T-helper 1 cell treated with Interleukin-12 subunit alpha and Interleukin-12 subunit beta and Interleukin-4 antibody, amounts not matched to agents 30 ng/mL and 1 ng/mL, for 36 hours (primary cell): ENCODE measurements at regions not wholly inside any gene's neighbourhood (a gene's known extent, or its start where the extent isn't known, plus 50 kb on each side); places are given as distances from the start of the nearest gene placed in this dataset.

Experiments used
- intact Hi-C: fragments of 100-400 bp; cut with micrococcal nuclease; formaldehyde crosslinking; loops from one replicate; pipeline ENCODE4 v1.15.1; 2024

DNA sequence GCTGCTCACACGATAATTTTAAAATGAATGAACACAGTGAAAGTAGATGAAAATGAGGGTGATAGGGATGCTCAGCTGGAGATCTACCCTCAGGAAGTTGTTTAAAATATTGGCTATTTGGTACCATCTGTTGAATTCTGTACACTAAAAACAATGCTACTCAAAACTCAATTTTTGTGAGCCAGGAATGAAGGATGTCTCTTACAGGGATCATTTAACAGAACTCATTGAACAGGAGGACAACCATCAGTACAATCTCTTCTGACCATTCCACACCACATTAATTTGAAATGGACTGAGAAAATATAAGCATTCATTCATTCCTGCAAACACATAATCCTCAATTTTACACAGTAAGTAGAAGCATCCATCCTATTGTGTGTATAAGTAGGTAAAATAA, 1355.1 kb upstream of the CRIM1 start:
- intact Hi-C loops, result no loop called here

DNA sequence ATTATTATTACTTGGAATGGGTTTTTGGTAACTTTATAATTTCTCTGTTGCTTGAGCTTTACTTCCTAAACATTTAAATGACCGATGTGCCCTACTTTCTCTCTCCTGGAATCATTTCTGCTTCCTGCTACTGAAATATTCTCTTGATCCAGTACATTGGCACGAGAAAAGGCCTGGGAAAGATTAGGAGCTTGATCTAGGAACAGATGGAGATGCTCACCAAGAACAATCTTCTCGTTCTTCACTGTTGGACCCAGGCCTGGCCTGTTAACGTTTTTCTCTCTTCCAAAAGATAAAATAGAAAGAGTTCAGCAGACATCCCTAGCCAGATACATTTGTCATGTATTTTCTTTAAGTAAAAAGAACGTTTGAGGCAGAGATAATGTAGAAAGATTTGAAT, 1356.8 kb upstream of the CRIM1 start:
- intact Hi-C loops, result no loop called here

DNA sequence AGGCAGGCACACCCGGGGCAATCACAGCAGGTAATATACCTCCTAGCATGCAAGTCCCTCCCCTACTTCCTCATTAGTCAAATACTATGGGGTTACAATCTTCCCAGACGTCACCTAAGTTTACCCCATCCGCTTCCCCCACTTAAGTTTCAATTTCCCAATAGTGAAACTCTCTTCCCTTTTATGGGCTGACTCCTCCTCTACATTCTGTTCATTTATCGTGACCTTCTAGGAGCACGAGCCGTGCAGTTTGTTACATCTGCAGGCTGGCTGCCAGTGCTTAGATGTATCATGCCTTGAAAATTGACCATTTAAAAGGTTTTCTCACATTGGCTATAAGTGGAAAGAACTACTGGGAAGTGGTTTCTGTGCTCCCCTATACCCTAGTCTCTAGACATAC, 1357.8 kb upstream of the CRIM1 start:
- intact Hi-C loops, result no loop called here

DNA sequence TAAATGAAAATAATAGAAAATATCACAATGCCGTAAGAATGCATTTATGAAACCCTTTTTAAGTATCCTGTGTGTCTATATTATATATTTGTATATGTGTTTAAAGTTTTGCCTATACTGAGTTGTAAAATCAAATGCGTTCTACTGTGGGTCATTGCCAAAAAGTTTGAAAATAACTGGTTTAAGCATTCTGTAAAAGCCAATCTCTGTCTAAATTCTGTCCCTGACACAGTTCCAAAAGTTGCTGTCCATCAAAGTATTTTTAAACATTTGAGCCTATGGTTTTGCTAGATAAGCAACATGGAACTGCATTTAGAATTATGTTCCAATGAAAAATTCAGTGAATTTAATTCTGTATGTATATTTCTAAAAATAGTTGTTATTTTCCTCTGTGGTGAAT, 1360.4 kb upstream of the CRIM1 start:
- intact Hi-C loops, result no loop called here

DNA sequence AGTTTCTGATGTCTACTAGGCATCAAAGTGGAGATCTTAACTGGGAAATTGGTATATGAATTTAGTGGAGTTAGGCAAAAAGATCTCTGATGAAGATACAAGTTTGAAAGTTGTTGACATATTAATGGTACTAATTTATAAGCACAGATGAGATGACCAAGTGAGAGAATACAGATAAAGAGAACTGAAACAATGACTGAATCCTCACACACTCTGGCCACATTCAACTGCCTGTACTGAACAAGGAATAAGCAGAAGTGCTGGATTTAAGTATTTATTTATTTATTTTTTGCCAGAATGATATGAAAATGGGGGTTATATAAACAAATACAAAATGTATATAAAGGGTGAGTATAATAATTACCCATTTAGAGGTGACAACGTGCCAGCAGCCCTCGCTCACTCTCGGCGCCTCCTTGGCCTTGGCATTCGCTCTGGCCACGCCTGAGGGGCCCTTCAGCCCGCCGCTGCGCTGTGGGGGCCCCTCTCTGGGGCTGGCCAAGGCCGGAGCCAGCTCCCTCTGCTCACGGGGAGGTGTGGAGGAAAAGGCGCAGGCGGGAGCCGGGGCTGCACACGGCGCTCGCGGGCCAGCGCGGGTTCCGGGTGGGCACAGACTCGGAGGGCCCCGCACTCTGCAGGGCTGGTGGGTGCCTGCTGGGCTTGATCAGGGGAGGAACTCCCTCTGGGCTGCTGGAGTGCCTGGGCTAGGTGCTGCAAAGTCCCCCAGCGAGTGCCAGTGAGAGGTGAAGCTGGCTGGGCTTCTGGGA, 1363.9 kb upstream of the CRIM1 start:
- intact Hi-C loops, result no loop called here

DNA sequence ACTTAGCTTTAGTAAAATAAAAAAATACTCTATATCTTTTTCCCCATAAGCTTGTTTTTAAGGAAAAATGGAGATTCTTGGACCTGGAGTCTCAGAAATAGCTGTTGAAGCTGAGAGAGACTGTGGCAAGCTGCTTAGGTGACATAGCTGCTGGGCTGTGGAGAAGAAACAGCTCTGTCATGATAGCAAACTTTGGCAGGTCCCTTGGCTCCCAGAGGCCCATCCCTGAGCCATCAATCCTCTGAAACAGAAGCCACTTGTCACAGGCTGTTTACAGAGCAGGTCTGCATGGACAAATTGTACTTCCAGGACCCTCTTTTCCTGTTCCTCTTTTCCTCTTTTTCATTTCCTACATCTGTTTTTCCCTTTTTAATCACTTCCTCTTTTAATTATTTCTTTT, 1370.1 kb upstream of the CRIM1 start:
- intact Hi-C loops, result no loop called here

DNA sequence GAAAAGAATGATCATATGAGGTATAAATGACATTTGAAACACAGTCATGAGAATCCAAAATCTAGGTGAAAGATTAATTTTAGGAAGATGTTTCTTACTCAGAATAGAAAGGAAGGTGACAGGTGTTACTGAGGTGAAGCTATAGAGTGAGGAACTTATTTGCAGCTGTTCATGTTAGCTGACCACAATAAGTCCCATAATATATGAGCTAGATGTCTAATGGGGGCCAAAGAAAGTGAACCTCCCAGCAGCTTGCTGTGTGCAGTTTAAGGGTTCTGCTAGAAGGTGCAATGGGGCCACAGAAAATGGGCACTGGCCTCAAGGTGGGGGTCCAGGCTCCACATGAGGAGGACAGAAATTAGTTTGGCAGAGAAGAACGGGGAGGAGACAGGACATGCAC, 1374.9 kb upstream of the CRIM1 start:
- intact Hi-C loops, result no loop called here

DNA sequence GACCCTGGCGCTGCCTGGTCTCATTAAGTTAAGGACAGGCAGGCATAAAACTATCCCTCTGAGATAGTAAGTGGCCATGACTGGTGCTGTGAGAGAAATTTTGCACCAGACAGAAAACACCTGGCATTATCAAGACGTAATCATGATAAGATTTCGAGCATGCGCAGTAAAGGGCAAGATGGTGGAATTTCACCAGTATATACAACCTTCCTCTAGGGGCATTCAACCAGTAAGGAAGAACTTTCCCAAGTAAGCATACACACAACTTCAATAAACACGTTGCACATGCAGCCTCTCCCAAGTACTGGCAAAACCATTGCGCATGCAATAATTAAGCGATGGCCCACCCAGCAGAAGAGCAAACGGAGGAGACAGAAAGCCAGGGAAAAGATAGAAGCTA, 1376.4 kb upstream of the CRIM1 start:
- intact Hi-C loops, result no loop called here

DNA sequence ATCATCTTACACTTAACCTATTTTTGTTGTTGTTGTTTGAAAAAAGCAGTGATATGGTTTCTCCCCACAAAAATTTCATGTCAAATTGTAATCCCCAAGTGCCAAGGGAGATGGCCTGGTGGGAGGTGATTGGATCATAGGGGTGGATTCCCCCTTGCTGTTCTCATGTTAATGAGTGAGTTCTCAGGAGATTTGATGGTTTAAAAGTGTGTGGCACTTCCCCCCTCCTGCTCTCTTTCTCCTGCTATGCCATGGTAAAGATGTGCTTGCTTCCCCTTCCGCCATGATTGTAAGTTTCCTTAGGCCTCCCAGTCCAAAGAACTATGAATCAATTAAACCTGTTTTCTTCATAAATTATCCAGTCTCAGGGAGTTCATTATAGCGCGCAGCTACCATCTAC, 1362.7 kb upstream of the FAM98A start:
- intact Hi-C loops, result no loop called here

DNA sequence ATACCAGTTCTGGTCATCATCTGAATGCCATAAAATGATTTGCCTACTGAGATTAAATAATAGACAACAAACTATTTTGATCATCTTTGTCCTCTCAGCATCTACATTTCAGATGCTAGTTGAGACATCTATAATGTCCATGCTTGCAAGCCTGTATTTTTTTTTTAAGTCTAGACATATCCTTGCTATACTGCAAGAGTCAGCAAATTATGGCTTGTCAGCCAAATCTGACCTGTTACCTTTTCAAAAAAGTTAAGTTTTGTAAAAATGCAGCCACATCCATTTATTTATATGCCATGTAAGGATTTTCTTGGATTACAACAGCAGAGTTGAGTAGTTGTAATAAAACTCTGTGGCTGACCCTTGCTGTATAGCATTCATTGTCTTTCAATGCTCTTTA, 1355.7 kb upstream of the FAM98A start:
- intact Hi-C loops, result no loop called here

DNA sequence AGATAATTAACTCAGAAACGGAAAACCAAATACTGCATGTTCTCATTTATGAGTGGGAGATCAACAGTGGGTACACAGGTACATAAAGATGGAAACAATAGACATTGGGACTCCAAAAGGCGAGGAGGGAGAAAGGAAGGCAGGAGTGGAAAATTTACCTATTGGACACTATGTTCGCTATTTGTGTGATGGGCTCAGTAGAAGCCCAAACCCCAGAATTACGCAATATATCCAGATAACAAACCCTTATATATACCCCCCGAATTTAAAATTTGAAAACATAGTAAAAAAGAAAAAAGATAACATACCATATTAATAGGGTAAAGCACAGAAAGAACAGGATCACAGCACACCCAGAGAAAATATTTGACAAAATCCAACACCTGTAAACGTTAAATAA, 1351.7 kb upstream of the FAM98A start:
- intact Hi-C loops, result no loop called here

DNA sequence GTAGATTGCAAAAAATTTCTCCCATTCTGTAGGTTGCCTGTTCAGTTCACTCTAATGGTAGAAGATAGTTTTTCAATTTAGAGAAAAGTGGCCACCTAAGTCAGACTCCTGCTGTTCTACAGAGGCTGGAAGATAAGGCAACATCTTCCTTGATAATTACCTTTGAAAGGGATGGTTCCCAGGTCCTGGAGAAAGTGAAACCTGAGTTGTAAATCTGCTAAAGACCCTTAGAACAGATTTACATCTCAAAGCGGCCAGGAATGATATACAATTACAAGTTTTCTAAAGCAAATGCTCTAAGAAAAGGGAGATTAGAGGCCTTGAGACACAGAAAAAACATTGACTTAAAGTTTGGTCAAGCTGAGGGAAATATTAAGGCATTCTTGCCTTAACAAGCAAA, 1350.2 kb upstream of the FAM98A start:
- intact Hi-C loops, result no loop called here

DNA sequence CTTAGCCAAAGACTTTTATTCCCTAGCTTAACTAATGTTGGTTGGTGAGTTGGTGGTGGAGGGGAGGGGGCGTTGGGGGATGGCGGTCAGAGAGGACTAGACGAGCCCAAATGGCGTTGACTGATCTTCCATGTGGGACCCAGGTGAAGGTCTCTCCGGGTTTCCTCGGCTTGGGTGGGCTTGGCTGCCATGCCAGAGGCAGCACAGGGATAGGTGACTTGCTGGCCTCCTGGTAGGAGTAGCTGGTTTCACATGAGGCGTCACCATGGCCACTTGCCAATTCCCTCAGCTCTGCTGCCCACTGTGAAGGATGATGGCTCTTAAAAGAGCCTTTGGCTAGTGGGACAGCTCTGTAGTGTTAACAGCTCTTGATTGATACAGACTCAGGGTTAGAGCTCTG, 1337.0 kb upstream of the FAM98A start:
- intact Hi-C loops, result no loop called here

DNA sequence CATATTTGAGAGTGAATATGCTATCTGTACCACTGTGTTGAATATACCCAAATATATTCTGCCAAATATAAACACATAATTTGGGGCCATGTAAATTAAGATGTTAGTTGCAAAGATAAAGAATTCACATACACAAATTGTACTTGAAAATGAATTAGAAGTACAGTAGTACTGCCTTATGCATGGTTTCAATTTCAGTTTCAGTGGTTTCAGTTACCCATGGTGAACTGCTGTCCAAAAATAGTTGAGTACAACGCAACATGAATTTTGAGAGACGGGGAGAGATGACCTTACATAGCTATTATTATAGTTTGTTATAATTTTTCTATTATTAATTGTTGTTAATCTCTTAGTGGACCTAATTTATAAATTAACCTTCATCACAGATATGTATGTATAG, 1313.0 kb upstream of the FAM98A start:
- intact Hi-C loops, result no loop called here

DNA sequence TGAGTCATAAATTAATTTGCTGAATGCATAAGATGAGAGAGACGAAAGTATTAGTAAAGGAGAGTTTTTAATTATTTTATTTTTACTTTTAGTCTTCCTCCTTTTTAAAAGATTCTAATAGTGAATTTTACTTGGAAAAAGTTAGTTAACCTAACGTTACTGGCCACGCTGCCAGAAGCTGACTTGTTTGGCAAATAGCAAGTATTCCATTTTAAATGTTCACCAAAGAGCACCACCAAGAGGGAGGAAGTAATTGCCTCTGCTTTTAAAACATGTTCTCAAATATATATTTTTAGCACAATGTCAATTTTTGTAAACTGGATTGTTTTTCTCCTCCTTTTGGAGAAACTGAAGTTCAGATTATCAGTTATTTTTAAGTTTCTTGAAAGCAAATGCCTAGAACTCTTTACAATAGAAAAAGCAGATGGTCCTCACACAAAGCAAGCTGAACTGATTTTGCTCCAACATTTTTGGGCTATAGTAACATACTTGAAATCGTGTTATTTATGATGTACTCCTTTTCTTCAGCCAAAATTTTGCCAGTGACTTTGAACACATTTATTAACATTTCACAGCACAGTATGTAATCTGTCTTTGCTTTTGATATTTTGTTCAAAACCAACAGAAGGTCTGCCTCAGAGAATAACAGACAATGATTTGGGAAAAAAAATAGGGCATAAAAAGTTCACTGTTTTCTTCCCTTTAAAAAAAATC, 1311.0 kb upstream of the FAM98A start:
- intact Hi-C loops, result no loop called here

DNA sequence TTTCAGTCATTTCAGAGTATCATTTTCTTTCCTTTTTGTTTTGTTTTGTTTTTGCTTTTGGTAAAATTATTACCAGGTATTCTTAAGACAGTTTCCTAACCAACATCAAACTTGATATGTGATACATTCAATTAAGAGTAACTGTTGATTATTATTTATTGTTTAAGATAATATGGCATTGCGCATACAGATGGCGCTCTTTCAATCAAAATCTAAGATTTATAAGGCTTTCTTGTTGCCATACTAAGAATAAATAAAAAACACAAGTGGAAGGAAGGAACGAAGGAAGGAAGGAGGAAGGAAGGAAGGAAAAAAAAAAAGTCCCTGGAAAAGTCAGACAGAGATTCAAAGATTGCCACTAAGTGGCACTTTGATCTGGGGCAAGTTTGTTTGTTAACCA, 1308.7 kb upstream of the FAM98A start:
- intact Hi-C loops, result no loop called here

DNA sequence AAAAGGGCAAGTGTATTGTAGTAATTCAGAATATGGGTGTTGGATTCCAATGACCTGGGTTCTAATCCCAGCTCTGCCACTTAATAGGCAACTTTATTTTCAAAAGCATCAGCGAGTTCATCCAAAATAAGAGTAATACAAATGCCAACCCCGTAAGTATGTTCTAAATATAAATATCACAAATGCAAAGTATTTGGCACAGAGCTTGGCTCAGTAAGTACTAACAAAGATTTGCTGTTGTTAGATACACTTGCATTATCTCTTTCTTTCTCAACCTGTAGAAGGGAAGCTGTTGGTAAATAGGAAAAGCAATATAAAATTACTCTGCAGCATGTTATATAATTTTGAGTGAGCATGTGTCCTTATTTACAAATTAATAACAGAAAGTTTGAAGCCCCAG, 1302.6 kb upstream of the FAM98A start:
- intact Hi-C loops, result no loop called here

DNA sequence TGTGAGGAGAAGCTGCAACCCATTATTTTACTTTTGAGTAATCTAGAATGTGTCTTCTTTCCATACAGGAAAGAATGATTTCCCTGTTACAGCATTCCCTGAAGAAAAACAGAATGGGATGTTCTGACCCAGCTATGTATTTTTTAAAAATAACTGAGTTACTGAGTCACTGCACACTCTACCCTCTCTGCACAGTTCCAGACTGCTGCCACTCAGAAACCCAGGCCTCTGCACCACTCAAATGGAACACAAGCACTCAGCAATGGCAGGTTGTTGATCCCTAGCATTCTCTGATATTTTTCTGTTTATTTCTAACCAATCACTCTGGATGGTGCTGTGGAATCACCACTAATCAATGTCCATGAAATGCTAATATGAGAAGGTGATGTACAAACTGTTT, 1300.0 kb upstream of the FAM98A start:
- intact Hi-C loops, result no loop called here

DNA sequence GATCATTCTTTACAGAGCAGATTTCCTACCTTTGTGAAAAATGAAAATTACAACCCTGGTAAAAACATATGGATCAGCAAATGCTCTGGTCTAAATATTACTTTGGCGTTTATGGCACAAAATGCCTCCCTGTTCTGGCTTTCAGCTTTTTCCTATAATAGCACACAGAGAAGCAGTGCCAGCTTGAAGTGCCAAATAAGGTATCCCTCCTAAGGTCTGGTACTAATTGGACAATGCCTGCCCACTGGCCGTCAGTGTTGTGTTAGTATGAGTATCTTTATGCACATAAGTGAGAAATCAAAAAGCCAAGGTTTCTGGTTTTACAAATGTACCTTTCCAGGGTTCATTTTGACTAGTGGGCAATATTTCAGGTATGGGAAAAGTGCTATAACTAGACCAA, 1293.7 kb upstream of the FAM98A start:
- intact Hi-C loops, result no loop called here

DNA sequence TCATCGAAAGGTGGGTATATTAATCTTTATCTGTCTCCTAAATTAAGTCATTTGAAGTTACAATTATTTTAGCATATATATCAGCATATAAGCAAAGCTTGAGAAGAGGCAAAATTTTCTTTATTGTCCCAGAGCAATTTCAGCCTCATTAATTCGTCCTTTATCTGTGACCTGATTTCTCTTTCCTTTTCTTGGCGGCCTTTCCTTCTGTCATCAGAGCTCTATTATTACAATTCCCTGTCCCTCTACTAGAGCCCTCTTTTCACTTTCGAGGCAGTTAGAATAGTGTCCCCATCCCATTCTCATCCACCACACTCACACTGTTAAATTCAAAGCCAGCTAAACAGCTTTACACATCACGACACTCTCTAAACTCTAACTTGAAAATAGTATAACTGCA, 1293.2 kb upstream of the FAM98A start:
- intact Hi-C loops, result no loop called here

DNA sequence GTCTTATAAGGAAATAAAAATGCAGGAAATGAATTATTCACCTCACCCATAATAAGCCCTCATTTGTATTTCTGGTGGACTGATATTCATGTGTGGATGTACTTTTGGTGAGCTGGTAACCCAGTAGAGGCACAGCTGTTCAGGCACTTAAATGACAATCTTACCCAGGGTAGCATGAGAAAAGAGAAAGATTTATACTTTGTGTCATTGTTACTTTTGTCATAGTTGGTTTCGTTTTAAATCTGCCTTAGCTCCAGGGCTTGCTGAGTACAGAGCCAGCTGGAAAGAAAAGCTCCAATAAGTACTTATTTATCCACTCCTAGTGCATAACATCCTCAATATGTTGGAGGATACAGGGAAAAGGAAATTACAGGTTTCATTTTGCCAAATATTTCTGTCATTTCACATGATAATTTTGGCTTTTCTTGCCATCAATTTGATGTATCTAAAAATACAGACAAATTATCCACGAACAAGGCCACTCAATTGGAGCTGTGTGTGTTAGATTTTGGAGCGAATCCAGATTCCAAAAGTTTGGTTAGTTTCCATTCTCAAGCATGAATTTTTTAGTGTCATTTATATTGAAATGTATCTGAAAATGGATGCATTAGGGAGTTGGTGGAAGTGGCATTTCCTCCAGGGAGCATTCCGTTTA, 1276.1 kb upstream of the FAM98A start:
- intact Hi-C loops, result no loop called here

DNA sequence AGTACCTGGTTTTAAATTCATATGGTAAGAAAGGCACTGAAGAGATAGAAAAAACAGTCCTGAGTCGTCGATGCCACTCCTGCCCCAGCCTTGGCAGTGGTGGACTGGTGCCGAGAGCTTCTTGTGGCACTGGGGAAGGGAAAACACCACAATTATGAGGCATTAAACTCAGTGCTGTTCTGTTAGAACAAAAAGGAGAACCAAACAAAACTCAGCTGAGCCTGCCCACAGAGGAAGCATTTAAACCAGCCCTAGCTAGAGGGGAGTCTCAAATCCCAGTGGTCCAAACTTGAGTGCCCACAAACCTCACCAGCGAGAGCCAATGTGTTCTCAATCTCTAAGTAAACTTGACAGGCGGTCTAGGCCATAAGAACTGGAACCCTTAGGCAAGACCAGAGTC, 1254.5 kb upstream of the FAM98A start:
- intact Hi-C loops, result no loop called here

DNA sequence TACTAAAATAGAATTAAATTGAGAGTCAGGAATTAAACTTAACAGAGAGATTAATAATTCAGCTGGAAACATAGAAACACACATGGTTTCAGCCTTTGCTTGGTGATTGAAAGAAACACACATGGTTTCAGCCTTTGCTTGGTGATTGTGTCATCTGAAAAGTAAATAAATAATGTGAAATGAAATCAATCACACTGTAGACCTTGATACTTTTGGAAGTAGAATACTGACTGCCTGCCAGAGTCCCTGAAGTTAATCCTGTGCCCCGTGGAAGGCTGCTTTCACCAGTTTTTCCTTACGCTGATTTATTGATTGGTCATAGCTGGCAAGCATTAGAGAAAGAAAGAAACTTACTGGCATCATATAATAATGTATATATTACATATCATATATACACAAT, 1252.7 kb upstream of the FAM98A start:
- intact Hi-C loops, result no loop called here
